MCF 10A (cell line): ENCODE measurements at regions not wholly inside any gene's neighbourhood (a gene's known extent, or its start where the extent isn't known, plus 50 kb on each side); places are given as distances from the start of the nearest gene placed in this dataset.

Experiments
- BruUV-seq: library from RNA; stranded (reverse); fragments of 400-500 nt; replicated peaks from 2 replicates; lab custom pipeline; 2021; lab: Mats Ljungman, UMichigan
- CTCF ChIA-PET: fragments of 300-600 bp; sonication (Branson Sonifier 250); formaldehyde crosslinking; extraction: SDS; loops from one replicate; lab custom pipeline; 2021; ENCODE audit warnings: antibody characterized with exemption, inconsistent platforms; lab: Yijun Ruan, JAX
- POLR2A ChIA-PET: fragments of 300-600, 350-650 bp; sonication (Branson Sonifier 250); formaldehyde crosslinking; extraction: SDS; loops from one replicate; lab custom pipeline; 2020; ENCODE audit warnings: antibody characterized with exemption, inconsistent platforms; lab: Yijun Ruan, JAX
- DNase-seq: peaks from one replicate; pipeline ENCODE4 v3.0.0-alpha.2; 2018; ENCODE audit not compliant: unreplicated experiment
- H3K27ac Mint-ChIP-seq: one replicate; pipeline ENCODE4 v1.8.0; 2022; ENCODE audit warnings: mild to moderate bottlenecking, low read depth, mixed read lengths; ENCODE audit not compliant: unreplicated experiment
- H3K27me3 Mint-ChIP-seq: one replicate; pipeline ENCODE4 v1.8.0; 2022; ENCODE audit warnings: mixed read lengths; ENCODE audit not compliant: insufficient read depth, unreplicated experiment
- H3K36me3 Mint-ChIP-seq: one replicate; pipeline ENCODE4 v1.8.0; 2022; ENCODE audit warnings: mild to moderate bottlenecking, moderate library complexity, mixed read lengths; ENCODE audit not compliant: insufficient read depth, unreplicated experiment
- H3K4me1 Mint-ChIP-seq: one replicate; pipeline ENCODE4 v1.8.0; 2022; ENCODE audit warnings: mixed read lengths; ENCODE audit not compliant: insufficient read depth, unreplicated experiment
- H3K4me3 Mint-ChIP-seq: one replicate; pipeline ENCODE4 v1.8.0; 2022; ENCODE audit warnings: mild to moderate bottlenecking, moderate library complexity, mixed read lengths; ENCODE audit not compliant: unreplicated experiment
- H3K9me3 Mint-ChIP-seq: one replicate; pipeline ENCODE4 v1.8.0; 2022; ENCODE audit warnings: mixed read lengths; ENCODE audit not compliant: unreplicated experiment
- CTCF ChIP-seq: fragments of 200-600 bp; IDR thresholded peaks from one replicate; pipeline ENCODE4 v1.8.0; 2022; ENCODE audit warnings: antibody characterized with exemption, mild to moderate bottlenecking; ENCODE audit not compliant: unreplicated experiment
- intact Hi-C: fragments of 100-400 bp; cut with micrococcal nuclease; formaldehyde crosslinking; loops from 2 replicates; pipeline ENCODE4 v1.14.1; 2022

GRCh38 chr12:107339932-107340331 lies 246.6 kb upstream of the CRY1 start:
- Mint-ChIP-seq H3K9me3 (no peaks in the 10 kb centered on the region), H3K27me3 (no peaks in the 10 kb centered on the region), H3K4me3 (no peak overlapping the region), H3K4me1 (no peaks in the 10 kb centered on the region), H3K36me3 (peaks cover 6% of the 10 kb centered on the region), H3K27ac (no peak overlapping the region)
- CTCF ChIA-PET, result no interaction called here
- BruUV-seq, result no TSS peak
- no peak for TF ChIP-seq CTCF
- no peak for DNase-seq
- intact Hi-C loops, result no loop called here
- POLR2A ChIA-PET, result no interaction called here

GRCh38 chr12:107340898-107341297 lies 247.5 kb upstream of the CRY1 start:
- H3K27ac Mint-ChIP-seq, result no peak overlapping the region
- intact Hi-C loops, result no loop called here
- no peak overlapping the region for H3K4me3 Mint-ChIP-seq
- ChIA-PET POLR2A (no interaction called here), CTCF (no interaction called here)
- H3K4me1 Mint-ChIP-seq, result no peaks in the 10 kb centered on the region
- DNase-seq, result no peak
- no peaks in the 10 kb centered on the region for H3K27me3 Mint-ChIP-seq
- H3K9me3 Mint-ChIP-seq, result no peaks in the 10 kb centered on the region
- TF ChIP-seq CTCF, result no peak
- peaks cover 6% of the 10 kb centered on the region for H3K36me3 Mint-ChIP-seq
- BruUV-seq, result no TSS peak

- no peaks in the 10 kb centered on the region for H3K9me3 Mint-ChIP-seq
Observed at GRCh38 chr12:107344035-107344808, 250.9 kb upstream of the CRY1 start.

GRCh38 chr12:107347261-107347660 lies 253.9 kb upstream of the CRY1 start:
- peaks cover 12% of the 10 kb centered on the region for H3K36me3 Mint-ChIP-seq
- BruUV-seq, result no TSS peak

More at GRCh38 chr12:107344035-107344808, 250.9 kb upstream of the CRY1 start:
- peak; percentile 68 for DNase-seq
- peaks cover 6% of the 10 kb centered on the region for H3K36me3 Mint-ChIP-seq
- intact Hi-C loops, result no loop called here
- H3K27me3 Mint-ChIP-seq, result no peaks in the 10 kb centered on the region
- TF ChIP-seq CTCF, result no peak
- no TSS peak for BruUV-seq
- no peak overlapping the region for H3K27ac Mint-ChIP-seq
- CTCF ChIA-PET, result interaction anchor here (0.5 to 1.2 kb wide), 3 partner anchors 61 to 1606 kb away, joined by 3 to 7 read pairs (median 3); no protein-coding TSS in a partner anchor
- H3K4me1 Mint-ChIP-seq, result peaks cover 8% of the 10 kb centered on the region
- POLR2A ChIA-PET, result no interaction called here
- H3K4me3 Mint-ChIP-seq, result no peak overlapping the region

More at GRCh38 chr12:107347261-107347660, 253.9 kb upstream of the CRY1 start:
- no peak for TF ChIP-seq CTCF
- ChIA-PET CTCF (no interaction called here), POLR2A (no interaction called here)
- no peak for DNase-seq
- peaks cover 15% of the 10 kb centered on the region for H3K4me1 Mint-ChIP-seq
- intact Hi-C loops, result no loop called here
- H3K4me3 Mint-ChIP-seq, result no peak overlapping the region
- H3K27me3 Mint-ChIP-seq, result no peaks in the 10 kb centered on the region
- no peak overlapping the region for H3K27ac Mint-ChIP-seq
- H3K9me3 Mint-ChIP-seq, result no peaks in the 10 kb centered on the region
